Panc1 (cell line): ENCODE measurements at regions not wholly inside any gene's neighbourhood (a gene's known extent, or its start where the extent isn't known, plus 50 kb on each side); places are given as distances from the start of the nearest gene placed in this dataset.

Experiments
- POLR2AphosphoS5 ChIP-seq: IDR thresholded peaks from 2 replicates; pipeline ENCODE4 v1.6.1; 2012; ENCODE audit warnings: mild to moderate bottlenecking, low read depth, low read length, moderate library complexity
- SIN3A ChIP-seq: IDR thresholded peaks from 2 replicates; pipeline ENCODE4 v1.6.1; 2012; ENCODE audit warnings: low read depth, mild to moderate bottlenecking, low read length, moderate library complexity, borderline replicate concordance; ENCODE audit not compliant: insufficient read depth
- TF ChIP-seq, protein P1 (sequence below): fragments of 450-650 bp; IDR thresholded peaks from 2 replicates; pipeline ENCODE4 v1.5.1; 2017; ENCODE audit warnings: mild to moderate bottlenecking
- TF ChIP-seq, protein P2 (sequence below), 2 experiments: IDR thresholded peaks; 2 replicates each; pipeline ENCODE4 v1.6.1; 2011 to 2012; ENCODE audit warnings: low read depth in 2 of 2, control low read depth in 1 of 2, low read length in 1 of 2, mild to moderate bottlenecking in 1 of 2, moderate library complexity in 1 of 2; ENCODE audit not compliant: insufficient read depth in 1 of 2

DNA sequence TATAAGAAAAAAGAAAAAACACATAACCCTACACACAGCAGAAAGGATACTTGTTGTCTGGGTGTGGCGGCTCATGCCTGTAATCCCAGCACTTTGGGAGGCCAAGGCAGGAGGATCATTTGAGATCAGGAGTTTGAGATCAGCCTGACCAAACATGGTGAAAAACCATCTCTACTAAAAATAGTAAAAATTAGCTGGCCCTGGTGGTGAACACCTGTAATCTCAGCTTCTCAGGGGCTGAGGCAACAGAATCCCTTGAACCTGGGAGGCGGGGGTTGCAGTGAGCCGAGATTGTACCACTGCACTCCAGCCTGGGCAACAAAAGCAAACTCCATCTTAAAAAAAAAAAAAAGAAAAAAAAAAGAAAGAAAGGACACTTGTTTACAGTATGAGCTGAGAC is 147.6 kb upstream of the PITX1 start:
- TF ChIP-seq, protein P1, sequence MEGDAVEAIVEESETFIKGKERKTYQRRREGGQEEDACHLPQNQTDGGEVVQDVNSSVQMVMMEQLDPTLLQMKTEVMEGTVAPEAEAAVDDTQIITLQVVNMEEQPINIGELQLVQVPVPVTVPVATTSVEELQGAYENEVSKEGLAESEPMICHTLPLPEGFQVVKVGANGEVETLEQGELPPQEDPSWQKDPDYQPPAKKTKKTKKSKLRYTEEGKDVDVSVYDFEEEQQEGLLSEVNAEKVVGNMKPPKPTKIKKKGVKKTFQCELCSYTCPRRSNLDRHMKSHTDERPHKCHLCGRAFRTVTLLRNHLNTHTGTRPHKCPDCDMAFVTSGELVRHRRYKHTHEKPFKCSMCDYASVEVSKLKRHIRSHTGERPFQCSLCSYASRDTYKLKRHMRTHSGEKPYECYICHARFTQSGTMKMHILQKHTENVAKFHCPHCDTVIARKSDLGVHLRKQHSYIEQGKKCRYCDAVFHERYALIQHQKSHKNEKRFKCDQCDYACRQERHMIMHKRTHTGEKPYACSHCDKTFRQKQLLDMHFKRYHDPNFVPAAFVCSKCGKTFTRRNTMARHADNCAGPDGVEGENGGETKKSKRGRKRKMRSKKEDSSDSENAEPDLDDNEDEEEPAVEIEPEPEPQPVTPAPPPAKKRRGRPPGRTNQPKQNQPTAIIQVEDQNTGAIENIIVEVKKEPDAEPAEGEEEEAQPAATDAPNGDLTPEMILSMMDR = no peak
- TF ChIP-seq, protein P2, sequence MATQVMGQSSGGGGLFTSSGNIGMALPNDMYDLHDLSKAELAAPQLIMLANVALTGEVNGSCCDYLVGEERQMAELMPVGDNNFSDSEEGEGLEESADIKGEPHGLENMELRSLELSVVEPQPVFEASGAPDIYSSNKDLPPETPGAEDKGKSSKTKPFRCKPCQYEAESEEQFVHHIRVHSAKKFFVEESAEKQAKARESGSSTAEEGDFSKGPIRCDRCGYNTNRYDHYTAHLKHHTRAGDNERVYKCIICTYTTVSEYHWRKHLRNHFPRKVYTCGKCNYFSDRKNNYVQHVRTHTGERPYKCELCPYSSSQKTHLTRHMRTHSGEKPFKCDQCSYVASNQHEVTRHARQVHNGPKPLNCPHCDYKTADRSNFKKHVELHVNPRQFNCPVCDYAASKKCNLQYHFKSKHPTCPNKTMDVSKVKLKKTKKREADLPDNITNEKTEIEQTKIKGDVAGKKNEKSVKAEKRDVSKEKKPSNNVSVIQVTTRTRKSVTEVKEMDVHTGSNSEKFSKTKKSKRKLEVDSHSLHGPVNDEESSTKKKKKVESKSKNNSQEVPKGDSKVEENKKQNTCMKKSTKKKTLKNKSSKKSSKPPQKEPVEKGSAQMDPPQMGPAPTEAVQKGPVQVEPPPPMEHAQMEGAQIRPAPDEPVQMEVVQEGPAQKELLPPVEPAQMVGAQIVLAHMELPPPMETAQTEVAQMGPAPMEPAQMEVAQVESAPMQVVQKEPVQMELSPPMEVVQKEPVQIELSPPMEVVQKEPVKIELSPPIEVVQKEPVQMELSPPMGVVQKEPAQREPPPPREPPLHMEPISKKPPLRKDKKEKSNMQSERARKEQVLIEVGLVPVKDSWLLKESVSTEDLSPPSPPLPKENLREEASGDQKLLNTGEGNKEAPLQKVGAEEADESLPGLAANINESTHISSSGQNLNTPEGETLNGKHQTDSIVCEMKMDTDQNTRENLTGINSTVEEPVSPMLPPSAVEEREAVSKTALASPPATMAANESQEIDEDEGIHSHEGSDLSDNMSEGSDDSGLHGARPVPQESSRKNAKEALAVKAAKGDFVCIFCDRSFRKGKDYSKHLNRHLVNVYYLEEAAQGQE (IDR thresholded peaks at IDR 0.05; ENCODE audit: insufficient read depth in 1 of 2, low read depth in 2 of 2, low read length in 1 of 2) = no peak
- TF ChIP-seq POLR2AphosphoS5 (no peak), SIN3A (no peak)
